Tibial nerve (tissue), 4 donors: ENCODE measurements at regions not wholly inside any gene's neighbourhood (a gene's known extent, or its start where the extent isn't known, plus 50 kb on each side); places are given as distances from the start of the nearest gene placed in this dataset.
A peak's percentile ranks its signal among the peaks of the same experiment; 100 is the strongest.

Source experiments
- DNase-seq, 2 donors: peaks; one replicate each; pipeline ENCODE4 v3.0.0-alpha.2; 2019; ENCODE audit warnings: low spot score in 2 of 2
- H3K27ac ChIP-seq, 4 donors: fragments of 200-600 bp; sonication (generic) in 3 of 4; one replicate each; pipeline ENCODE4 v1.5.1; 2017 to 2019; ENCODE audit warnings: mild to moderate bottlenecking in 1 of 4
- H3K27me3 ChIP-seq, 2 donors: fragments of 200-600 bp; sonication (generic) in 1 of 2; one replicate each; pipeline versions ENCODE4 v1.5.1 to v1.6.0; 2017 to 2019
- H3K36me3 ChIP-seq, 3 donors: fragments of 200-600 bp; sonication (generic); one replicate each; pipeline ENCODE4 v1.5.1; 2018 to 2019
- H3K4me1 ChIP-seq, 4 donors: fragments of 200-600 bp; sonication (generic) in 3 of 4; one replicate each; pipeline ENCODE4 v1.5.1; 2017 to 2019
- H3K4me3 ChIP-seq, 4 donors: fragments of 200-600 bp; sonication (generic) in 3 of 4; one replicate each; pipeline ENCODE4 v1.5.1; 2017 to 2019; ENCODE audit warnings: mild to moderate bottlenecking in 1 of 4, moderate library complexity in 1 of 4
- H3K9me3 ChIP-seq, 4 donors: fragments of 200-600 bp; sonication (generic) in 3 of 4; one replicate each; pipeline ENCODE4 v1.5.1; 2017 to 2019
- EP300 ChIP-seq, 2 donors: sonication (generic); formaldehyde crosslinking; IDR thresholded peaks; one replicate each; pipeline ENCODE4 v1.6.1; 2017; ENCODE audit warnings: antibody characterized with exemption in 2 of 2, mild to moderate bottlenecking in 1 of 2
- POLR2A ChIP-seq, 2 donors: fragments of 450-650 bp; IDR thresholded peaks; one replicate each; pipeline ENCODE4 v1.6.1; 2017; ENCODE audit warnings: antibody characterized with exemption in 2 of 2, mild to moderate bottlenecking in 2 of 2, moderate library complexity in 2 of 2
- WGBS, 2 donors: methylation state at CpG; one replicate each; pipeline ENCODE4 v1.1.5; 2018; 5-methylcytosine and 5-hydroxymethylcytosine counted together
- TF ChIP-seq, protein P1 (sequence below), 5 experiments: fragments of 200-600 bp in 3 of 5; fragments of 450-650 bp in 2 of 5; sonication (generic) in 3 of 5; IDR thresholded peaks; one replicate each; pipeline ENCODE4 v1.5.1; 2016 to 2019; ENCODE audit warnings: antibody characterized with exemption in 5 of 5, mild to moderate bottlenecking in 3 of 5, moderate library complexity in 2 of 5

DNA sequence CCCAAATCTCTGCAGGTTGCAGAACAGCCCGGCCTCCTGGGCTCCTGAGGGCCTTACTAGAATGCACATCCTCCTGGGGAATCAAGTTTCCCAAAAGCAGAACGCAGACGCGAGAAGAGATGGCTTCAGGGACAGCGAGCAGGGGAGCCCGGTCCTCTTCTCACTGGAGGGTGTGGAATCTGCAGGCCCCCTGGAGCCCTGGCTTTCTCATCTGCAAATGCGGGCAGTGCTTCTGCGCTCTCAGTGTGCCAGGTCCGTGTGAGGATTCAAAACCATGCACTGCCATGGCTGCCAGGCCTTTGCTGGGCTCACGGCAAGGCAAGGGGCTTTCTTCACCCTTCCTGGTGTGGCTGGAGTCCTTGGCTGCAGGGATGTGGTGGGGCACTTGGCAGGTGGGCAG lies 330.9 kb upstream of the MKI67 start:
- H3K9me3 ChIP-seq = no peaks in the 10 kb centered on the region
- no peaks in the 10 kb centered on the region for H3K27me3 ChIP-seq
- TF ChIP-seq, protein P1, sequence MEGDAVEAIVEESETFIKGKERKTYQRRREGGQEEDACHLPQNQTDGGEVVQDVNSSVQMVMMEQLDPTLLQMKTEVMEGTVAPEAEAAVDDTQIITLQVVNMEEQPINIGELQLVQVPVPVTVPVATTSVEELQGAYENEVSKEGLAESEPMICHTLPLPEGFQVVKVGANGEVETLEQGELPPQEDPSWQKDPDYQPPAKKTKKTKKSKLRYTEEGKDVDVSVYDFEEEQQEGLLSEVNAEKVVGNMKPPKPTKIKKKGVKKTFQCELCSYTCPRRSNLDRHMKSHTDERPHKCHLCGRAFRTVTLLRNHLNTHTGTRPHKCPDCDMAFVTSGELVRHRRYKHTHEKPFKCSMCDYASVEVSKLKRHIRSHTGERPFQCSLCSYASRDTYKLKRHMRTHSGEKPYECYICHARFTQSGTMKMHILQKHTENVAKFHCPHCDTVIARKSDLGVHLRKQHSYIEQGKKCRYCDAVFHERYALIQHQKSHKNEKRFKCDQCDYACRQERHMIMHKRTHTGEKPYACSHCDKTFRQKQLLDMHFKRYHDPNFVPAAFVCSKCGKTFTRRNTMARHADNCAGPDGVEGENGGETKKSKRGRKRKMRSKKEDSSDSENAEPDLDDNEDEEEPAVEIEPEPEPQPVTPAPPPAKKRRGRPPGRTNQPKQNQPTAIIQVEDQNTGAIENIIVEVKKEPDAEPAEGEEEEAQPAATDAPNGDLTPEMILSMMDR (IDR thresholded peaks at IDR 0.05) = no peak
- no peak for TF ChIP-seq POLR2A (IDR thresholded peaks at IDR 0.05)
- TF ChIP-seq EP300 (IDR thresholded peaks at IDR 0.05) = no peak
- no peak overlapping the region for H3K4me3 ChIP-seq
- WGBS, 2 donors = 79 to 81% methylated on average over 10 of the region's 10 CpGs
- no peaks in the 10 kb centered on the region for H3K36me3 ChIP-seq
- no peak overlapping the region for H3K27ac ChIP-seq
- no peak for DNase-seq
- H3K4me1 ChIP-seq = no peaks in the 10 kb centered on the region

DNA sequence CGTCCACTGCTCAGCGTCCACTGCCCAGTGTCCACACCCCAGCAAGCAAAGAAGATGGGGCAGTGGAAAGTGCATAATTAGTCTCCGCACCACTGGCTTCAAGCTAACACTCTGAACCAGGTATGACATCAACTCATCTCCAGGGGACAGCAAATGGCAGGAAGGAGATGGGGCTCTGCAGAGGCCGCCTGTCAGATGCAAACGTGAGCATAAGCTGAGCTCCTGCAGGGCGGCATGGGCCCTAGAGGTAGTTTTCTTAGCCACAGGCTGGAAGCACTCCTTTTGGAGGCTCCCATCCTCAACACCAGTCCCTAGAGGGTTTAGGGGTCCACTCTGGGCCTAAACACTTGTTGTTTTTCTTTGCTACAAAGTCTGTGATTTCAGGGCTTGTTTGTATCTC lies 335.8 kb upstream of the MKI67 start:
- TF ChIP-seq EP300 (IDR thresholded peaks at IDR 0.05) = no peak
- TF ChIP-seq, protein P1 (IDR thresholded peaks at IDR 0.05) = no peak
- TF ChIP-seq POLR2A (IDR thresholded peaks at IDR 0.05) = no peak
- H3K27ac ChIP-seq = no peak overlapping the region
- DNase-seq = no peak
- no peaks in the 10 kb centered on the region for H3K36me3 ChIP-seq
- H3K27me3 ChIP-seq = no peaks in the 10 kb centered on the region
- 76 to 84% methylated on average over 6 of the region's 6 CpGs for WGBS, 2 donors
- H3K4me1 ChIP-seq = no peaks in the 10 kb centered on the region
- H3K4me3 ChIP-seq = no peak overlapping the region
- peaks cover 0 to 6% (median 0%) of the 10 kb centered on the region in 4 donors for H3K9me3 ChIP-seq

DNA sequence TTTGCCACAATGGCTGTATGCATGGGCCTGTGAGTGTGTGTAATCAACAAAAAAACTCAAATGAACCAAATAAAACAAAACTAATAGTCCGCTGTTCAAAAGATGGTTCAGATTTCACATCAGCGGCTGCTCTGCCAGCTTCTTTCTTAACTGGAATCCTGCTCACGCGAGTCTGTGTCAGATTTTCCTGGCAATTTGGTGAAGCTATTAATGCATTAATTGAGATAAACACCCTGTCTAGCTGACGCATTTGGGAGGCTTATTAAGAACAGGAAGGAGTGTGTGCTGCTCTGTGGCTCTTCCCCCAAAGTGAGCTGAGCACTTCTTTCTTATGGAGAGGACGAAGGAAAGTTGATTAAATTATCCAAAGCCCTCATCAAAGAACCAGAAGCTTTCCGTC lies 336.6 kb upstream of the MKI67 start:
- 58 to 62% methylated on average over 7 of the region's 7 CpGs for WGBS, 2 donors
- Histone ChIP-seq H3K36me3 (no peaks in the 10 kb centered on the region), H3K4me3 (no peak overlapping the region), H3K27me3 (no peaks in the 10 kb centered on the region), H3K27ac (no peak overlapping the region), H3K4me1 (no peaks in the 10 kb centered on the region), H3K9me3 (peaks cover 0 to 6% (median 0%) of the 10 kb centered on the region in 4 donors)
- DNase-seq = no peak
- no peak for TF ChIP-seq EP300 (IDR thresholded peaks at IDR 0.05)
- no peak for TF ChIP-seq POLR2A (IDR thresholded peaks at IDR 0.05)
- TF ChIP-seq, protein P1 (IDR thresholded peaks at IDR 0.05) = no peak

DNA sequence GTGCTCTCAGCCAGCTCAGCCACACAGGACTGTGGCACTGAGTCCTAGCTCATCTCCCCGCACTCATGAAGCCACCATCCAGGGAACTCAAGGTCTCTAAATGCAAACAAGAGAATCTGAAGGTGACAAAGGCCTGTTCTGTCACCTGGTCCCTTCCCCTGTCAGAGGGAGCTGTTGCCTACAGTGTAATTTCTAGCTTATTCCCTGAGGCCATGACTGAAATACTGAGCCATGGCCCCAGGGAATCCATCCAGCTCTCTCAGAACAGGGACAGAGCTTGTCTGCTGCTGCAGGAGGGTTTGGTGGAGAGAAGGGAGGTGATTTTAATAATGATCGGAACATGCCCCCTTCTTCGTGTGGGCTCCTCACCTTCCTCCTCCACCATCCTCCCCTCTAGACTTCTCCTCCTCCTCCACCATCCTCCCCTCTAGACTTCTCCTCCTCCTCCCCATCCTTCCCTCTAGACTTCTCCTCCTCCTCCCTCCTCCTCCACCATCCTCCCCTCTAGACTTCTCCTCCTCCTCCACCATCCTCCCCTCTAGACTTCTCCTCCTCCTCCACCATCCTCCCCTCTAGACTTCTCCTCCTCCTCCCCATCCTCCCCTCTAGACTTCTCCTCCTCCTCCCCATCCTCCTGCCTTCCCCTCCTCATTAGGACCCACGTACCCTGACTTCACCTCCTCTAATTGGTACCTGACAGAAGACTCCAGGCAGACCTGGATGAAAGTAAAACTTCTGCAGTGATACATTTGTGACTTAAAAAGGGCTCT lies 338.0 kb upstream of the MKI67 start:
- 51 to 77% methylated on average over 4 of the region's 4 CpGs for WGBS, 2 donors
- peak in 1 of 2 donors; percentile 43 for DNase-seq

DNA sequence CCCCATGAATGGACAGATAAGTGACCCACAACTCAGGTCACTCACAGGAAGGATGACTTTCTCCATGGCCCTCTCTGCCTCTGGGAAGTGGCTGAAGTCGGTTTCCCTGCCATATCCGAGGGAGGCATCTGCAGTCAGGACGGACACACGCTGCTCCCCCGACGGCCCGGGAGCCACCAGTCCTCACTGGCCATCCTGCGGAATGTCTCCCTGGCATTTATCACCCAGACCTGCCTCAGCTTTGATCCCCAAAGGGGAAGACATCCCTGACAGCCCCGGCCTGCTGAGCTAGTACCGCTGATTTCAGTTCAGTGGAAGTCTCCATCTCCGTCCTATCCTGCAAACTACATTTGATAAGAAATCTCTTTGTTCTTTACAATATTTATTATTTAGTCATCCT lies 339.5 kb upstream of the MKI67 start:
- DNase-seq = no peak
- Histone ChIP-seq H3K27ac (no peak overlapping the region), H3K4me3 (no peak overlapping the region), H3K27me3 (no peaks in the 10 kb centered on the region), H3K36me3 (no peaks in the 10 kb centered on the region), H3K4me1 (no peaks in the 10 kb centered on the region), H3K9me3 (peaks cover 0 to 6% (median 0%) of the 10 kb centered on the region in 4 donors)
- 81 to 86% methylated on average over 11 of the region's 11 CpGs for WGBS, 2 donors
- TF ChIP-seq, protein P1 (IDR thresholded peaks at IDR 0.05) = no peak
- TF ChIP-seq EP300 (IDR thresholded peaks at IDR 0.05) (no peak), POLR2A (IDR thresholded peaks at IDR 0.05) (no peak)

More for the DNA sequence above, 338.0 kb upstream of the MKI67 start:
- H3K27me3 ChIP-seq = no peaks in the 10 kb centered on the region
- H3K9me3 ChIP-seq = peaks cover 0 to 6% (median 0%) of the 10 kb centered on the region in 4 donors
- no peak overlapping the region for H3K4me3 ChIP-seq
- no peak overlapping the region for H3K27ac ChIP-seq
- TF ChIP-seq, protein P1 (IDR thresholded peaks at IDR 0.05) = no peak
- TF ChIP-seq POLR2A (IDR thresholded peaks at IDR 0.05) (no peak), EP300 (IDR thresholded peaks at IDR 0.05) (no peak)
- no peaks in the 10 kb centered on the region for H3K4me1 ChIP-seq
- no peaks in the 10 kb centered on the region for H3K36me3 ChIP-seq
